Keratinocyte (primary cell): ENCODE measurements at regions not wholly inside any gene's neighbourhood (a gene's known extent, or its start where the extent isn't known, plus 50 kb on each side); places are given as distances from the start of the nearest gene placed in this dataset.

Source experiments
- EZH2 ChIP-seq: IDR thresholded peaks from one replicate; pipeline ENCODE4 v1.6.1; 2012; ENCODE audit warnings: inconsistent platforms, mild to moderate bottlenecking, low read length, moderate library complexity
- TF ChIP-seq, protein P1 (sequence below), 3 experiments: IDR thresholded peaks in 1 of 3; conservative IDR thresholded peaks in 1 of 3; optimal IDR thresholded peaks in 1 of 3; 2 replicates in 2 of 3; 3 replicates in 1 of 3; pipeline versions ENCODE3 to v1.5.1; 2011; ENCODE audit warnings: low read length in 3 of 3, mild to moderate bottlenecking in 3 of 3, moderate library complexity in 2 of 3, control low read depth in 1 of 3, inconsistent platforms in 1 of 3; ENCODE audit not compliant: insufficient read depth in 2 of 3; ENCODE audit errors: extremely low read depth in 1 of 3

DNA sequence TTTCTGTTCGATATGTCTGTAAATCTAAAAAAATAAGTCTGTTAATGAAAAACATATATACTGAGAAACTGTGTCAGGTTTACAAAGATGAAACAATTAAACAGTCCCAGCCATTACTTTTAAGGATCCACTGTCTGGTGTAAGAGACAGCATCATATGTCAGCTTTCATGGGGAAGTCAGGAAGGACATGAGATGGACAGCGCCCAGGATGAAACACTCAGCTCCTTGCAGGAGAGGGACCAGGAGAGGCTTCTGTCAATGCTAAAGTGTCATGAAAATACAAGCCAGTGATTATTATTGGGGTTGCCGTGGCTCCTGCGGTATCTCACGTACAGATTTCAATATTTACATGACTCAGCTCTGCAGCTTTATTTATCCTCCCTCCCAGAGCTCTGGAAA, 1524.6 kb downstream of the TBC1D22A start:
- no peak for TF ChIP-seq EZH2
- TF ChIP-seq, protein P1, sequence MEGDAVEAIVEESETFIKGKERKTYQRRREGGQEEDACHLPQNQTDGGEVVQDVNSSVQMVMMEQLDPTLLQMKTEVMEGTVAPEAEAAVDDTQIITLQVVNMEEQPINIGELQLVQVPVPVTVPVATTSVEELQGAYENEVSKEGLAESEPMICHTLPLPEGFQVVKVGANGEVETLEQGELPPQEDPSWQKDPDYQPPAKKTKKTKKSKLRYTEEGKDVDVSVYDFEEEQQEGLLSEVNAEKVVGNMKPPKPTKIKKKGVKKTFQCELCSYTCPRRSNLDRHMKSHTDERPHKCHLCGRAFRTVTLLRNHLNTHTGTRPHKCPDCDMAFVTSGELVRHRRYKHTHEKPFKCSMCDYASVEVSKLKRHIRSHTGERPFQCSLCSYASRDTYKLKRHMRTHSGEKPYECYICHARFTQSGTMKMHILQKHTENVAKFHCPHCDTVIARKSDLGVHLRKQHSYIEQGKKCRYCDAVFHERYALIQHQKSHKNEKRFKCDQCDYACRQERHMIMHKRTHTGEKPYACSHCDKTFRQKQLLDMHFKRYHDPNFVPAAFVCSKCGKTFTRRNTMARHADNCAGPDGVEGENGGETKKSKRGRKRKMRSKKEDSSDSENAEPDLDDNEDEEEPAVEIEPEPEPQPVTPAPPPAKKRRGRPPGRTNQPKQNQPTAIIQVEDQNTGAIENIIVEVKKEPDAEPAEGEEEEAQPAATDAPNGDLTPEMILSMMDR (optimal IDR thresholded peaks at IDR 0.05 in 1 of 3, IDR thresholded peaks at IDR 0.05 in 1 of 3, conservative IDR thresholded peaks at IDR 0.05 in 1 of 3; ENCODE audit: extremely low read depth in 1 of 3, insufficient read depth in 2 of 3, low read length in 3 of 3), result no peak
